ENCODE measurements at regions not wholly inside any gene's neighbourhood (a gene's known extent, or its start where the extent isn't known, plus 50 kb on each side); places are given as distances from the start of the nearest gene placed in this dataset.
A peak's percentile ranks its signal among the peaks of the same experiment; 100 is the strongest.

DNA sequence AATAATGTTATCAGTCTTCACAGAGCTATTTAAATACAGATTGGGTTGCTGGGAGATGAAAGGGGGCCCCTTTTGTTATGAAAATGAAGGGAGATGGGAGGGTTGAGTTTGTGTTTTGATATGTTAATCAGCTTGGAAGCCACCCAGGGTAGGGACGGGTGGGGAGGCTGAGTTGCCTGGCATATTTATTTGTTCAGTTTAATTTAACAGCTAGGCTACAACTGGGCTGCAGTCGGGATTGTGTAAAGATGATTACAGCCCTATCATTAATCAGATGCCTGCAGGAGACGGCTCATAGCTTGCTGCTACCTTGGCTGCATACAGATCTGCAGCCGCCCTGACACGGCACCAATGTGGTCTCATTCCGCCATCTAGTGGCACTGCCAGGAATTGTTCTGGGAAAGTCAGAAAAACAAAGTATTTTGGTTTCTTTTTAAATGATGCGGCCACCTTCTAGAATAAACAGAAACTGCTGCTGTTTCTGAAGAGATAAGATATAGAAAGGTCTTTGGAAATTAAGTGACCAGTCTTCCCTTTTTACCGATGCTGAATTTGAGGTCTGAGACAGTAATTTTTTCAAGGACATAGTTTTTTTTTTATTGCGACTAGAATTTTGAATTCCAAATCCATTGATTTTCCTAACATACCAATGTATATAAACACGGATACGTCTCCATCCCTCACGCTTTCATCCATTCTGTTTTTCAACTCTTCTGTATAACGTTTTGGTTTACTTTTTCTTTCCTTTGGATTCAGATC is 458.0 kb upstream of the ASIC2 start:
- CTCF ChIA-PET, result interaction anchor here (1.0 to 1.1 kb wide), 4 partner anchors 26 to 231 kb away, joined by 3 to 5 read pairs (median 4); no protein-coding TSS in a partner anchor
- Mint-ChIP-seq H3K27ac (ENCODE audit: unreplicated experiment) (no peak overlapping the region), H3K36me3 (ENCODE audit: insufficient read depth, unreplicated experiment) (no peaks in the 10 kb centered on the region), H3K4me1 (ENCODE audit: low read depth, unreplicated experiment) (no peaks in the 10 kb centered on the region), H3K4me3 (ENCODE audit: unreplicated experiment) (no peak overlapping the region), H3K27me3 (ENCODE audit: insufficient read depth, unreplicated experiment) (peaks cover 31% of the 10 kb centered on the region), H3K9me3 (ENCODE audit: unreplicated experiment) (peaks cover 16% of the 10 kb centered on the region)
- peak; percentile 51 to 74 for DNase-seq
- TF ChIP-seq, protein P1, sequence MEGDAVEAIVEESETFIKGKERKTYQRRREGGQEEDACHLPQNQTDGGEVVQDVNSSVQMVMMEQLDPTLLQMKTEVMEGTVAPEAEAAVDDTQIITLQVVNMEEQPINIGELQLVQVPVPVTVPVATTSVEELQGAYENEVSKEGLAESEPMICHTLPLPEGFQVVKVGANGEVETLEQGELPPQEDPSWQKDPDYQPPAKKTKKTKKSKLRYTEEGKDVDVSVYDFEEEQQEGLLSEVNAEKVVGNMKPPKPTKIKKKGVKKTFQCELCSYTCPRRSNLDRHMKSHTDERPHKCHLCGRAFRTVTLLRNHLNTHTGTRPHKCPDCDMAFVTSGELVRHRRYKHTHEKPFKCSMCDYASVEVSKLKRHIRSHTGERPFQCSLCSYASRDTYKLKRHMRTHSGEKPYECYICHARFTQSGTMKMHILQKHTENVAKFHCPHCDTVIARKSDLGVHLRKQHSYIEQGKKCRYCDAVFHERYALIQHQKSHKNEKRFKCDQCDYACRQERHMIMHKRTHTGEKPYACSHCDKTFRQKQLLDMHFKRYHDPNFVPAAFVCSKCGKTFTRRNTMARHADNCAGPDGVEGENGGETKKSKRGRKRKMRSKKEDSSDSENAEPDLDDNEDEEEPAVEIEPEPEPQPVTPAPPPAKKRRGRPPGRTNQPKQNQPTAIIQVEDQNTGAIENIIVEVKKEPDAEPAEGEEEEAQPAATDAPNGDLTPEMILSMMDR (IDR thresholded peaks at IDR 0.05; ENCODE audit: insufficient read depth in 1 of 2, low read depth in 1 of 2, low read length in 1 of 2, severe bottlenecking in 1 of 2, unreplicated experiment in 1 of 2), result peak; percentile 92 to 95
- BruUV-seq (replicated peaks), result no TSS peak
- Histone ChIP-seq H3K36me3 (ENCODE audit: control insufficient read depth, insufficient read depth, low read length) (no peaks in the 10 kb centered on the region), H3K27me3 (replicated peaks; ENCODE audit: control insufficient read depth, insufficient read depth, low read length) (no peaks in the 10 kb centered on the region), H3K9me3 (no peaks in the 10 kb centered on the region), H3K4me1 (no peaks in the 10 kb centered on the region), H3K4me3 (ENCODE audit: low read depth, low read length) (no peak overlapping the region)
- intact Hi-C loops (cut with micrococcal nuclease; ENCODE audit: unreplicated experiment), result loop anchor here (1.0 to 2.0 kb wide), 3 partner anchors 26 to 230 kb away; no protein-coding TSS in a partner anchor
- POLR2A ChIA-PET, result no interaction called here

DNA sequence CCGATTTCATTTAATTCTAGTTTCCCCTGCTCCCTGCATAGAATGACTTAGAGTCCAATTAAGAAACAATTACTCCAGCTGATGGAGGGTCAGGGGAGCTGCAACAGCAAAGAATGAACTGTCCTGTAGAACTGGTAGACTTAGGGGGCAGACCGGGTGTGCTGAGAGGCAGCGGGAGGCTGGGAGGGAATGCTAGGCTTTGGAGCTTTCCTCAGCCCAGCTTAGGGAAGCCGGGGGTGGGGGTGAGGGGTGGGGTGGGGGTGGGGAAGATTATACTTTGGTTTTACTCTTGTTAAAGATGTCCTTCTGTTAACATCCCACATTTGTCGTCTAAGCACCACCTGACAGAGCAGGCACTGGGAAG is 458.6 kb upstream of the ASIC2 start:
- no peak overlapping the region for H3K27ac Mint-ChIP-seq (ENCODE audit: unreplicated experiment)
- intact Hi-C loops (cut with micrococcal nuclease; ENCODE audit: unreplicated experiment), result loop anchor here (1.0 to 2.0 kb wide), 3 partner anchors 26 to 231 kb away; no protein-coding TSS in a partner anchor
- H3K9me3 ChIP-seq, result 0 out of 2 replicates have a peak, but pooled peaks cover 2% of the 10 kb centered on the region
- H3K4me1 ChIP-seq, result no peaks in the 10 kb centered on the region
- POLR2A ChIA-PET, result no interaction called here
- no peaks in the 10 kb centered on the region for H3K36me3 Mint-ChIP-seq (ENCODE audit: insufficient read depth, unreplicated experiment)
- CTCF ChIA-PET, result interaction anchor here (1.0 to 1.1 kb wide), 2 partner anchors 62 to 231 kb away, joined by 3 to 4 read pairs; no protein-coding TSS in a partner anchor
- no peak overlapping the region for H3K4me3 Mint-ChIP-seq (ENCODE audit: unreplicated experiment)
- no TSS peak for BruUV-seq (replicated peaks)
- no peak for DNase-seq
- peaks cover 16% of the 10 kb centered on the region for H3K9me3 Mint-ChIP-seq (ENCODE audit: unreplicated experiment)
- peaks cover 31% of the 10 kb centered on the region for H3K27me3 Mint-ChIP-seq (ENCODE audit: insufficient read depth, unreplicated experiment)
- TF ChIP-seq, protein P1 (IDR thresholded peaks at IDR 0.05; ENCODE audit: insufficient read depth in 1 of 2, low read depth in 1 of 2, low read length in 1 of 2, severe bottlenecking in 1 of 2, unreplicated experiment in 1 of 2), result no peak
- H3K4me1 Mint-ChIP-seq (ENCODE audit: low read depth, unreplicated experiment), result no peaks in the 10 kb centered on the region
- no peak overlapping the region for H3K4me3 ChIP-seq (ENCODE audit: low read depth, low read length)
- H3K27me3 ChIP-seq (replicated peaks; ENCODE audit: control insufficient read depth, insufficient read depth, low read length), result no peaks in the 10 kb centered on the region
- H3K36me3 ChIP-seq (ENCODE audit: control insufficient read depth, insufficient read depth, low read length), result no peaks in the 10 kb centered on the region

DNA sequence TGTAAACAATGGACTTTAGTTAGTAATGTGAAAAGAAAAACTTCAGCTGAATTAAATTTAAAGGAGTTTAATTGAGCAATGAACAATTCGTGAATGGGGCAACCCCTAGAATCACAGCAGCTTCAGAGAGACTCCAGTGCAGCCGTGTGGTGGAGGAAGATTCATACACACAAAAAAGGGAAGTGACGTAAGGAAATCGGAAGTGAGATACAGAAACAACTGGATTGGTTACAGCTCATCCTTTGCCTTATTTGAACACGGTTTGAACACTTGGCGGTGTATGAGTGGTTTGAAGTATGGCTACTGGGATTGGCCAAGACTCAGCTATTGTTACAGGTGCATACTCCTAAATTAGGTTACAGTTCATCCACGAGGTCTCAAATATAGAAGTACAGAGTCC is 460.4 kb upstream of the ASIC2 start:
- peaks cover 22% of the 10 kb centered on the region for H3K27me3 Mint-ChIP-seq (ENCODE audit: insufficient read depth, unreplicated experiment)
- H3K4me3 ChIP-seq (ENCODE audit: low read depth, low read length), result no peak overlapping the region
- H3K9me3 Mint-ChIP-seq (ENCODE audit: unreplicated experiment), result peaks cover 16% of the 10 kb centered on the region
- ChIA-PET CTCF (no interaction called here), POLR2A (no interaction called here)
- no TSS peak for BruUV-seq (replicated peaks)
- H3K36me3 Mint-ChIP-seq (ENCODE audit: insufficient read depth, unreplicated experiment), result no peaks in the 10 kb centered on the region
- intact Hi-C loops (cut with micrococcal nuclease; ENCODE audit: unreplicated experiment), result no loop called here
- no peak for DNase-seq
- TF ChIP-seq, protein P1 (IDR thresholded peaks at IDR 0.05; ENCODE audit: insufficient read depth in 1 of 2, low read depth in 1 of 2, low read length in 1 of 2, severe bottlenecking in 1 of 2, unreplicated experiment in 1 of 2), result no peak
- 0 out of 2 replicates have a peak, but pooled peaks cover 6% of the 10 kb centered on the region for H3K9me3 ChIP-seq
- H3K4me1 Mint-ChIP-seq (ENCODE audit: low read depth, unreplicated experiment), result no peaks in the 10 kb centered on the region
- H3K27me3 ChIP-seq (replicated peaks; ENCODE audit: control insufficient read depth, insufficient read depth, low read length), result no peaks in the 10 kb centered on the region; the same call in 1 of the 2 replicates
- no peak overlapping the region for H3K27ac Mint-ChIP-seq (ENCODE audit: unreplicated experiment)
- H3K4me1 ChIP-seq, result no peaks in the 10 kb centered on the region
- H3K36me3 ChIP-seq (ENCODE audit: control insufficient read depth, insufficient read depth, low read length), result no peaks in the 10 kb centered on the region
- H3K4me3 Mint-ChIP-seq (ENCODE audit: unreplicated experiment), result no peak overlapping the region
